Stomach (tissue), 8 donors: ENCODE measurements at regions not wholly inside any gene's neighbourhood (a gene's known extent, or its start where the extent isn't known, plus 50 kb on each side); places are given as distances from the start of the nearest gene placed in this dataset.

Experiments used
- DNase-seq, 2 donors: peaks; one replicate each; pipeline versions ENCODE4 v3.0.0 to v3.0.0-alpha.2; 2013 to 2019
- H3K27ac ChIP-seq, 5 donors: fragments of 200-600 bp in 4 of 5; sonication (generic) in 4 of 5; one replicate each; pipeline ENCODE4 v1.5.1; 2013 to 2019; ENCODE audit warnings: mild to moderate bottlenecking in 1 of 5, moderate library complexity in 1 of 5
- H3K27me3 ChIP-seq, 3 donors: fragments of 200-600 bp; sonication (generic); one replicate each; pipeline ENCODE4 v1.5.1; 2017 to 2019; ENCODE audit warnings: mixed run types in 1 of 3
- H3K36me3 ChIP-seq, 4 donors: fragments of 200-600 bp; sonication (generic); 1 replicate in 3 of 4; 2 replicates in 1 of 4; pipeline ENCODE4 v1.5.1; 2016 to 2019
- H3K4me1 ChIP-seq, 4 donors: fragments of 200-600 bp; sonication (generic); one replicate each; pipeline ENCODE4 v1.5.1; 2016 to 2019
- H3K4me3 ChIP-seq, 4 donors: fragments of 200-600 bp; sonication (generic) in 3 of 4; one replicate each; pipeline ENCODE4 v1.5.1; 2016 to 2019; ENCODE audit warnings: mild to moderate bottlenecking in 1 of 4
- H3K9me3 ChIP-seq, 4 donors: fragments of 200-600 bp; sonication (generic); one replicate each; pipeline ENCODE4 v1.5.1; 2016 to 2019
- CTCF ChIP-seq, 7 experiments: fragments of 450-650 bp in 4 of 7; fragments of 200-600 bp in 3 of 7; sonication (generic) in 3 of 7; IDR thresholded peaks; one replicate each; pipeline ENCODE4 v1.5.1; 2016 to 2019; ENCODE audit warnings: antibody characterized with exemption in 7 of 7, control low read depth in 2 of 7, mild to moderate bottlenecking in 1 of 7
- EP300 ChIP-seq: sonication (generic); formaldehyde crosslinking; IDR thresholded peaks from one replicate; pipeline ENCODE4 v1.6.1; 2017; ENCODE audit warnings: antibody characterized with exemption
- POLR2A ChIP-seq, 4 donors: fragments of 450-650 bp; IDR thresholded peaks; one replicate each; pipeline ENCODE4 v1.6.1; 2016; ENCODE audit warnings: antibody characterized with exemption in 4 of 4, control low read depth in 2 of 4, mild to moderate bottlenecking in 1 of 4, moderate library complexity in 1 of 4
- POLR2AphosphoS5 ChIP-seq, 3 donors: sonication (generic); formaldehyde crosslinking; IDR thresholded peaks; one replicate each; pipeline ENCODE4 v1.6.1; 2016; ENCODE audit warnings: antibody characterized with exemption in 3 of 3
- WGBS, 5 donors: extraction: QIAGEN DNeasy Blood & Tissue Kit in 3 of 5; methylation state at CpG; one replicate each; pipeline versions ENCODE4 v1.1.5 to v1.1.7; 2013 to 2018; 5-methylcytosine and 5-hydroxymethylcytosine counted together
- intact Hi-C: fragments of 100-400 bp; cut with DNase I; formaldehyde crosslinking; loops from one replicate; pipeline ENCODE4 v1.15.1; 2023; ENCODE audit warnings: low total_unique reads
- donor health status: healthy with polysubstance abuse.
- donor health status: Bipolar disorder and iron deficiency.
- donor health status: healthy.

GRCh38 chr5:159449925-159450324, 119.6 kb upstream of the IL12B start:
- intact Hi-C loops = loop anchor here (10.0 kb wide), 1 partner anchor 535 kb away; no protein-coding TSS in a partner anchor
- TF ChIP-seq POLR2AphosphoS5 (IDR thresholded peaks at IDR 0.05) (no peak), POLR2A (IDR thresholded peaks at IDR 0.05) (no peak), CTCF (IDR thresholded peaks at IDR 0.05) (no peak), EP300 (no peak)

DNA sequence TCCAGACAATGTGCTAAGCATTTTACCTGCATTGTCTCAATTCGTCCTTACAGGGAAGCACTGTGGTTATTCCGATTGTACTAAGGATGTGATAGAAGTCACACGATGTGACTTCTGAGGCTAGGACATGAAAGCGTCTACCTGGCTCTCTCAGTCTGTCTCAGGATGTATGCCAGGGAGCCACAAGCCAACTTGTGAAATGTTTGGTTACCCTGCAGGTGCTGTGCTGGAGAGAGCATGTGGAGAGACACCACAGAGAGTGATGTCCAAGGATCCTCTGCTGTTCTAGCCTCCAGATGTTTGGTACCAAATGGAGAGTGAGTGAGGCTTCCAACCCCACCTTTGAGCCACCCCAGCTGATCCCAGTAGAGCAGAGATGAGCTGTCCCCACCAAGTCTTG, 120.1 kb upstream of the IL12B start:
- 87 to 92% (median 89%) methylated on average over 4 of the region's 4 CpGs for WGBS, 5 donors
- Histone ChIP-seq H3K9me3 (no peaks in the 10 kb centered on the region), H3K4me1 (peaks cover 4 to 21% (median 12%) of the 10 kb centered on the region in 4 donors), H3K27ac (no peak overlapping the region), H3K4me3 (no peak overlapping the region), H3K27me3 (no peaks in the 10 kb centered on the region), H3K36me3 (no peaks in the 10 kb centered on the region)
- intact Hi-C loops = no loop called here
- no peak for TF ChIP-seq POLR2AphosphoS5 (IDR thresholded peaks at IDR 0.05)
- DNase-seq = no peak

More at GRCh38 chr5:159449925-159450324, 119.6 kb upstream of the IL12B start:
- no peaks in the 10 kb centered on the region for H3K9me3 ChIP-seq
- H3K36me3 ChIP-seq = no peaks in the 10 kb centered on the region
- 84 to 93% (median 88%) methylated on average over 7 of the region's 7 CpGs for WGBS, 5 donors
- DNase-seq = no peak
- no peak overlapping the region for H3K4me3 ChIP-seq
- no peaks in the 10 kb centered on the region for H3K27me3 ChIP-seq
- H3K27ac ChIP-seq = no peak overlapping the region
- peaks cover 4 to 21% (median 12%) of the 10 kb centered on the region in 4 donors for H3K4me1 ChIP-seq

DNA sequence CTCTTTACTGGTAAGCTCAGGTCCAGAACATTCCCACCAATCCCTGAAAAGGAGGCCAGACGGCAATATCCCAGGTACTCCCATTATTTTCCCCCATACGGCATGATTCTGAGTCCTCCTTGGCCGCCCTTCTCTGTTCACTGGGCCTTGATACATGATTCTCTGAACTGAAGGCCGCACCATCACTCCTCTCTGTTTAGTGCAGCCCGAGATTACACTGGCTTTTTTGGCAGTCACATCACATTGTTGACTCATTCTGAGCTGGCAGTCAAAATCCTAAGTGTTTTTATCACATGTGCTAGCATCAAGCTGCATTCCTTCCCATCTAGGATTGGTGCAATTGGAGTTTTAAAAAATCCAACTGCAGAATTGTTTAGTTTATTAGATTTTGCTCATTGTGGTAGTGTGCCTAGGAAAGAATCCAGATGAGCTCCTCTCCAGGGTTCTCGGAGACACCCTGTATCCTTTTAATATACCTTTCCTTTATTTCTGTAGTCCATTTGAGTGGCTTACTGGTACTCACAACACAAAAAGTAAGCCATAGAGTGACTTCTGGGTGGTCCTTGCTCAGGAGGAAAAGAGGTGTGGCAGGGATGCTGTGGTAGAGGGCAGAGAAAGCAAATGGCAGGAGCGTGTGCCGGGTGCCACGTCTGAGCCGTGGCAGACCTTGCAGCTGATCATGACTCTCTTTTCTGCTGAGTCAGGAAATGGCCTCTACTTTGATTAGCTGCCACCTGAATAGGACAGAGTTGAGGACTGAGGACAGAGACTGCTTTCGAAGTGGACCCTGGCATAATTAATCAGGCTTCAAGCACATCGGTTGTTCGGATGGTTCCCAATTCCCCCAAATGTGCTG, 121.1 kb upstream of the IL12B start:
- Histone ChIP-seq H3K9me3 (no peaks in the 10 kb centered on the region), H3K27me3 (no peaks in the 10 kb centered on the region), H3K4me3 (no peak overlapping the region), H3K36me3 (no peaks in the 10 kb centered on the region), H3K4me1 (peaks cover 4 to 21% (median 12%) of the 10 kb centered on the region in 4 donors), H3K27ac (peak overlapping the region in 3 of 5 donors; percentile 43 to 54 (median 43))
- intact Hi-C loops = no loop called here
- DNase-seq = peak in 1 of 2 donors; percentile 76
- WGBS, 5 donors = 67 to 76% (median 71%) methylated on average over 13 of the region's 13 CpGs
- TF ChIP-seq POLR2A (IDR thresholded peaks at IDR 0.05) (no peak), POLR2AphosphoS5 (IDR thresholded peaks at IDR 0.05) (peak; percentile 20 to 57 (median 29))

DNA sequence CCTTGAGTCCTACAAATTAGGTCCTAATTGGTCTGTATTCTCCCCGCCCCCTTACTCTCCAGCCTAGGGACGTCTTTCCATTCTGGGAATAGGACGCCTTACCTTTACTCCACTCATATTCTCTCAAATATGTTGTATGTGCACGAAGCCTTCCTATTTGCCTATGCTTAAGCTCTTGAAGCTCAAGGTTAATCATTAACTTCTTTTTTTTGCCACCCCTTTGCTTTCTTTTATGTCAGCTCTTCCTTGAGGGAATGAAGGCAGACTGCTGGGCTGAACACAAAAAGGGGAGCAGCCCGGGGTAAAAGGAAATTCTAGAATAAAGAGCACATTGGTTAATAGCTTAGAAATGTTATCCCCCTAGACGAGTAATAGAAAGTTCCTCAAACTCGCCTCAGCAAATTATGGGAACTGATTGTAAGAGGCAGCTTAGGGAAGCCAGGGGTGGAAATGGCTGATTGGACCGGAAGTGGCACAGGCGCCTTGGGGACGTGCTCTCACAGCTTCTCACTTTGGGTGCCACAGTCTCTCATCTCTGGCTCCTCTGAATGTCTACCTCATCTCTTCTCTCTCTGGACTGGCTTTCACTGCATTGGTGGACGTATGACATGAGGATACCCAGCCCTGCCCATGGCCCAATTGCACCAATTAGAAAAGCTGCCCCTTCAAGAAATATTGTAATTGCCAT, 122.3 kb upstream of the IL12B start:
- H3K4me3 ChIP-seq = peak overlapping the region in 1 of 4 donors; percentile 16
- peak in 1 of 2 donors; percentile 62 for DNase-seq
- no peaks in the 10 kb centered on the region for H3K36me3 ChIP-seq
- H3K9me3 ChIP-seq = no peaks in the 10 kb centered on the region
- peaks cover 4 to 21% (median 12%) of the 10 kb centered on the region in 4 donors for H3K4me1 ChIP-seq
- no peaks in the 10 kb centered on the region for H3K27me3 ChIP-seq
- 44 to 62% (median 57%) methylated on average over 11 of the region's 11 CpGs for WGBS, 5 donors
- intact Hi-C loops = no loop called here
- TF ChIP-seq POLR2A (IDR thresholded peaks at IDR 0.05) (no peak), CTCF (IDR thresholded peaks at IDR 0.05) (no peak), EP300 (no peak), POLR2AphosphoS5 (IDR thresholded peaks at IDR 0.05) (no peak)
- H3K27ac ChIP-seq = no peak overlapping the region

DNA sequence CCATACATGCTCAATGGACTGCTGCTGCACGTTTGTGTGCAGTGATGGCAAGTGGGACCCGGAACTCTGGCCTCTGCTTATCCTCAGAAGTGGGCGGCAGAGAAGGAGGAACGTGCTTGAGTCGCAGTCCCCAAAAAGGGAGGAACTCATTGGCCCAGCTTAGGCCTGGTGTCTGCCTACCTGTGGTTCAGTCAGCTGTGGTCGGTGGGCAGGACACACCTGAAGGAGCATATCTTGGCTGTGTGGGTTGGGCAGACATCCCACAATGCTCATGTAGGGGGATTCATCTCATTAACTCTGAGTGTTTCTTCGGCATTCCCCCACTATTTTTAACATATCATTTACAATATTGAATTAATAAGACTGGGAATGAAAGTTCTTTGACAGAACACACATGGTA, 122.9 kb upstream of the IL12B start:
- Histone ChIP-seq H3K4me1 (peaks cover 4 to 21% (median 12%) of the 10 kb centered on the region in 4 donors), H3K27ac (no peak overlapping the region), H3K36me3 (no peaks in the 10 kb centered on the region), H3K9me3 (no peaks in the 10 kb centered on the region), H3K4me3 (no peak overlapping the region), H3K27me3 (no peaks in the 10 kb centered on the region)
- 79 to 92% (median 87%) methylated on average over 7 of the region's 7 CpGs for WGBS, 5 donors
- TF ChIP-seq CTCF (IDR thresholded peaks at IDR 0.05) = no peak
- TF ChIP-seq POLR2AphosphoS5 (IDR thresholded peaks at IDR 0.05) = no peak
- TF ChIP-seq EP300 = no peak
- TF ChIP-seq POLR2A (IDR thresholded peaks at IDR 0.05) = no peak
- intact Hi-C loops = no loop called here
- no peak for DNase-seq
